CD14-positive monocyte (primary cell): ENCODE measurements at regions not wholly inside any gene's neighbourhood (a gene's known extent, or its start where the extent isn't known, plus 50 kb on each side); places are given as distances from the start of the nearest gene placed in this dataset.

Experiments
- DNase-seq, 3 donors: peaks; one replicate each; pipeline ENCODE4 v3.0.0-alpha.2; 2011 to 2022
- H2AFZ ChIP-seq: 2 replicates; pipeline ENCODE4 v1.6.0; 2012; ENCODE audit warnings: mild to moderate bottlenecking, low read depth, low read length, inconsistent platforms; ENCODE audit not compliant: insufficient read depth, poor library complexity, severe bottlenecking
- H3K27ac ChIP-seq, 2 donors: 1 replicate in 1 of 2; 2 replicates in 1 of 2; pipeline ENCODE4 v1.5.1; 2012 to 2013; ENCODE audit warnings: low read length in 2 of 2, control low read depth in 1 of 2, inconsistent platforms in 1 of 2, low read depth in 1 of 2, mild to moderate bottlenecking in 1 of 2
- H3K27me3 ChIP-seq, 2 donors: one replicate each; pipeline versions ENCODE4 v1.6.0 to v1.6.1; 2011 to 2013; ENCODE audit warnings: low read length in 2 of 2; ENCODE audit not compliant: control insufficient read depth in 2 of 2, insufficient read depth in 2 of 2
- H3K36me3 ChIP-seq, 2 donors: replicated peaks in 1 of 2; 1 replicate in 1 of 2; 2 replicates in 1 of 2; pipeline versions ENCODE4 v1.5.1 to v1.6.1; 2012 to 2013; ENCODE audit warnings: low read length in 2 of 2, control low read depth in 1 of 2, inconsistent platforms in 1 of 2, mild to moderate bottlenecking in 1 of 2; ENCODE audit not compliant: insufficient read depth in 2 of 2, control insufficient read depth in 1 of 2
- H3K4me1 ChIP-seq, 2 donors: 1 replicate in 1 of 2; 2 replicates in 1 of 2; pipeline versions ENCODE4 v1.5.1 to v1.6.1; 2012 to 2013; ENCODE audit warnings: low read length in 2 of 2, control low read depth in 1 of 2, inconsistent platforms in 1 of 2, mild to moderate bottlenecking in 1 of 2, moderate library complexity in 1 of 2; ENCODE audit not compliant: insufficient read depth in 2 of 2, control insufficient read depth in 1 of 2
- H3K4me2 ChIP-seq: replicated peaks from 2 replicates; pipeline ENCODE3; 2012; ENCODE audit warnings: low read length, moderate library complexity, mild to moderate bottlenecking; ENCODE audit not compliant: poor library complexity, severe bottlenecking; ENCODE audit errors: extremely low read depth
- H3K4me3 ChIP-seq, 3 experiments: fragments of 200-600 bp in 1 of 3; sonication (generic) in 1 of 3; replicated peaks in 1 of 3; 1 replicate in 2 of 3; 2 replicates in 1 of 3; pipeline ENCODE4 v1.5.1; 2011 to 2013; ENCODE audit warnings: low read length in 3 of 3, mild to moderate bottlenecking in 3 of 3, control low read depth in 2 of 3, low read depth in 2 of 3, inconsistent platforms in 1 of 3, moderate library complexity in 1 of 3
- H3K79me2 ChIP-seq: 2 replicates; pipeline ENCODE4 v1.6.0; 2012; ENCODE audit warnings: mild to moderate bottlenecking, control low read depth, inconsistent platforms, low read length, moderate library complexity; ENCODE audit not compliant: insufficient read depth
- H3K9ac ChIP-seq: 2 replicates; pipeline ENCODE4 v1.6.0; 2017; ENCODE audit warnings: low read length, mild to moderate bottlenecking; ENCODE audit not compliant: insufficient read depth, poor library complexity, severe bottlenecking
- H3K9me3 ChIP-seq, 2 donors: replicated peaks in 1 of 2; 1 replicate in 1 of 2; 2 replicates in 1 of 2; pipeline versions ENCODE4 v1.5.1 to v1.6.1; 2012 to 2013; ENCODE audit warnings: low read length in 2 of 2, control low read depth in 1 of 2; ENCODE audit not compliant: control insufficient read depth in 1 of 2, insufficient read depth in 1 of 2
- H4K20me1 ChIP-seq: 2 replicates; pipeline ENCODE4 v1.6.0; 2012; ENCODE audit warnings: mild to moderate bottlenecking, low read length, control low read depth, moderate library complexity; ENCODE audit not compliant: insufficient read depth
- H3K27ac Mint-ChIP-seq, 7 donors: one replicate each; pipeline ENCODE4 v1.8.0; 2020; ENCODE audit warnings: mild to moderate bottlenecking in 7 of 7, mixed read lengths in 7 of 7, moderate library complexity in 6 of 7, inconsistent platforms in 2 of 7
- H3K27me3 Mint-ChIP-seq, 3 donors: one replicate each; pipeline ENCODE4 v1.8.0; 2021 to 2022; ENCODE audit warnings: low read depth in 3 of 3, mild to moderate bottlenecking in 3 of 3, mixed read lengths in 3 of 3, moderate library complexity in 3 of 3, inconsistent platforms in 1 of 3
- H3K36me3 Mint-ChIP-seq, 2 donors: one replicate each; pipeline ENCODE4 v1.8.0; 2020; ENCODE audit warnings: mixed read lengths in 2 of 2, inconsistent platforms in 1 of 2, mild to moderate bottlenecking in 1 of 2
- H3K4me1 Mint-ChIP-seq: one replicate; pipeline ENCODE4 v1.8.0; 2020; ENCODE audit warnings: mild to moderate bottlenecking, mixed read lengths
- H3K4me3 Mint-ChIP-seq, 2 donors: one replicate each; pipeline ENCODE4 v1.8.0; 2020; ENCODE audit warnings: mild to moderate bottlenecking in 2 of 2, mixed read lengths in 2 of 2, moderate library complexity in 1 of 2
- H3K9me3 Mint-ChIP-seq, 7 donors: one replicate each; pipeline ENCODE4 v1.8.0; 2020 to 2022; ENCODE audit warnings: mixed read lengths in 7 of 7, mild to moderate bottlenecking in 6 of 7, moderate library complexity in 6 of 7, inconsistent platforms in 2 of 7
- WGBS: methylation state at CpG from one replicate; pipeline ENCODE4 v1.1.5; 2013; ENCODE audit warnings: missing lambda C conversion rate; ENCODE audit not compliant: insufficient coverage; 5-methylcytosine and 5-hydroxymethylcytosine counted together
- intact Hi-C, 2 donors: fragments of 100-400 bp; cut with micrococcal nuclease; formaldehyde crosslinking; loops; one replicate each; pipeline versions ENCODE4 v1.15.0 to v1.15.1; 2023
- TF ChIP-seq, protein P1 (sequence below): fragments of 200-600 bp; IDR thresholded peaks from one replicate; pipeline ENCODE4 v1.8.0; 2022; ENCODE audit warnings: antibody characterized with exemption, mild to moderate bottlenecking

DNA sequence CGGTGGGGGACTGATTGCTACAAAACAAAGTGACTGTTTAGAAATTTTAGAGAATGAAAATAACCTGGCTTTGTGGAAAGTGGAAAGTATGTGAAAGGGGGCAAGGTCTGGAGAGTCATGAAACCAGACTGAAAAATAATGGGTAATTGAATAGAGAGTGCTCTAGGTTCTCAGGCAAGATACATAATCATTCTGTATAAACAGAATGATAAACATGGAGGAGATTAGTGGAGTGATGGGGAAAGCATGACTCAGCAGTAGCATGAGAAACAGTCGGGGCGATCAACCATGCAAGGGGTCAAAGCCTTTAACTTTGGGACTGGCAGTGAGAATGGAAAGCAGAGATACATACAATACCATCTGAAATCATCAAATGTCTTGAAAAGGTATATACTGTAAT is 332.5 kb downstream of the CCER1 start:
- no peak for DNase-seq
- Histone ChIP-seq H3K9me3 (no peaks in the 10 kb centered on the region), H3K4me3 (no peak overlapping the region), H3K27ac (no peak overlapping the region), H3K4me2 (no peak overlapping the region), H4K20me1 (no peaks in the 10 kb centered on the region), H3K4me1 (no peaks in the 10 kb centered on the region), H2AFZ (no peak overlapping the region), H3K79me2 (no peaks in the 10 kb centered on the region), H3K36me3 (no peaks in the 10 kb centered on the region), H3K9ac (no peak overlapping the region), H3K27me3 (no peaks in the 10 kb centered on the region)
- Mint-ChIP-seq H3K4me3 (no peak overlapping the region), H3K27me3 (no peaks in the 10 kb centered on the region), H3K4me1 (no peaks in the 10 kb centered on the region), H3K9me3 (peaks cover 0 to 4% (median 0%) of the 10 kb centered on the region in 7 donors), H3K27ac (no peak overlapping the region), H3K36me3 (no peaks in the 10 kb centered on the region)
- intact Hi-C loops: no loop called here
- TF ChIP-seq, protein P1, sequence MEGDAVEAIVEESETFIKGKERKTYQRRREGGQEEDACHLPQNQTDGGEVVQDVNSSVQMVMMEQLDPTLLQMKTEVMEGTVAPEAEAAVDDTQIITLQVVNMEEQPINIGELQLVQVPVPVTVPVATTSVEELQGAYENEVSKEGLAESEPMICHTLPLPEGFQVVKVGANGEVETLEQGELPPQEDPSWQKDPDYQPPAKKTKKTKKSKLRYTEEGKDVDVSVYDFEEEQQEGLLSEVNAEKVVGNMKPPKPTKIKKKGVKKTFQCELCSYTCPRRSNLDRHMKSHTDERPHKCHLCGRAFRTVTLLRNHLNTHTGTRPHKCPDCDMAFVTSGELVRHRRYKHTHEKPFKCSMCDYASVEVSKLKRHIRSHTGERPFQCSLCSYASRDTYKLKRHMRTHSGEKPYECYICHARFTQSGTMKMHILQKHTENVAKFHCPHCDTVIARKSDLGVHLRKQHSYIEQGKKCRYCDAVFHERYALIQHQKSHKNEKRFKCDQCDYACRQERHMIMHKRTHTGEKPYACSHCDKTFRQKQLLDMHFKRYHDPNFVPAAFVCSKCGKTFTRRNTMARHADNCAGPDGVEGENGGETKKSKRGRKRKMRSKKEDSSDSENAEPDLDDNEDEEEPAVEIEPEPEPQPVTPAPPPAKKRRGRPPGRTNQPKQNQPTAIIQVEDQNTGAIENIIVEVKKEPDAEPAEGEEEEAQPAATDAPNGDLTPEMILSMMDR: no peak
- 100% methylated on average over 1 of the region's 3 CpGs for WGBS

DNA sequence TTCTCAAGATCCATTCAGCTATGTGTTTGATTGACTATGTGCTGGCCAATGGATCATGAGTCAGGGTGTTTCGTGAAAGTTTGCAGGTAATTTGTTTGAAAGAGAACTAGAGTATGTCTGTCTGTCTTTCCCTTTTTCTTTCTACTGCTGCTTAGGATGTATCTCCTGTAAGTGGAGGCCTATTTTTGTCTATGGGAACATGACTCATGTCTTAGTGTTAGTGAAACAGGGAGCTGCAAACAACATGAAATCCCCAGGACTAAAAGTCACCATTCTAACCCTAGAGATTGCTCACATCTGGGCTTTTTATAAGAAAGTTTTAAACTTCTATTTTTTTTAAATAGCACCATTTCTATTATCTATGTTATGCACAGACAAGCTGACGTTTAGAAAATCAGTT is 333.0 kb downstream of the CCER1 start:
- peaks cover 0 to 3% (median 0%) of the 10 kb centered on the region in 7 donors for H3K9me3 Mint-ChIP-seq
- H3K27ac Mint-ChIP-seq: no peak overlapping the region
- intact Hi-C loops: no loop called here
- DNase-seq: no peak
- Histone ChIP-seq H3K27ac (no peak overlapping the region), H3K27me3 (no peaks in the 10 kb centered on the region), H3K9ac (no peak overlapping the region), H2AFZ (no peak overlapping the region), H3K4me1 (no peaks in the 10 kb centered on the region), H4K20me1 (no peaks in the 10 kb centered on the region), H3K4me3 (no peak overlapping the region), H3K36me3 (no peaks in the 10 kb centered on the region), H3K4me2 (no peak overlapping the region), H3K79me2 (no peaks in the 10 kb centered on the region), H3K9me3 (no peaks in the 10 kb centered on the region)
- TF ChIP-seq, protein P1: no peak
- H3K27me3 Mint-ChIP-seq: no peaks in the 10 kb centered on the region
- WGBS: no CpG with 5 or more reads among the region's 2 CpGs
- H3K4me1 Mint-ChIP-seq: no peaks in the 10 kb centered on the region
- H3K36me3 Mint-ChIP-seq: no peaks in the 10 kb centered on the region
- no peak overlapping the region for H3K4me3 Mint-ChIP-seq
